ENCODE measurements at regions not wholly inside any gene's neighbourhood (a gene's known extent, or its start where the extent isn't known, plus 50 kb on each side); places are given as distances from the start of the nearest gene placed in this dataset.

DNA sequence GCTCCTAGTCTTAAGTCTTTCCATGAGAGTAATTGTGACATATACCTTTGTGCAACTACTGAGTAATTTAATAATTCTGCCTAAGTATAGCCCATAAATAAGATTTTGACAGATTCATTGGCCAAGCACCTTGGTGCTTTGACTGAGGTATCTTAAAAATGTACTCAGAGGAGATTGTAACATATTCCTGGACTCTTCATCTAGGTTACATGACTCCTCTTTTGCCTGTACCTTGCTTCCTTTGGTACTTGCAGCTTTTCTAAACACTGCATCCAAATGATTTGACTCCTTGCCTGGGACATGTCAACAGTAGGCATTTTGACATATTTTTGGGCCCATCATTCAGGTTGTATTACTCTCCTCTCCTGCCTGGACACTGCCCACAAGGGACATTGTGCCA is 1125.0 kb upstream of the AMELY start:
- no peaks in the 10 kb centered on the region for H3K9me3 ChIP-seq (ENCODE audit: control insufficient read depth, insufficient read depth, low read length)
- no peak for DNase-seq (ENCODE audit: low read depth, low spot score)
- H3K27ac ChIP-seq (ENCODE audit: low read depth, low read length), result no peak overlapping the region
- CTCF ChIA-PET, result no interaction called here
- no peak overlapping the region for H3K4me3 ChIP-seq (ENCODE audit: low read depth, low read length)
- POLR2A ChIA-PET, result no interaction called here
- TF ChIP-seq, protein P1, sequence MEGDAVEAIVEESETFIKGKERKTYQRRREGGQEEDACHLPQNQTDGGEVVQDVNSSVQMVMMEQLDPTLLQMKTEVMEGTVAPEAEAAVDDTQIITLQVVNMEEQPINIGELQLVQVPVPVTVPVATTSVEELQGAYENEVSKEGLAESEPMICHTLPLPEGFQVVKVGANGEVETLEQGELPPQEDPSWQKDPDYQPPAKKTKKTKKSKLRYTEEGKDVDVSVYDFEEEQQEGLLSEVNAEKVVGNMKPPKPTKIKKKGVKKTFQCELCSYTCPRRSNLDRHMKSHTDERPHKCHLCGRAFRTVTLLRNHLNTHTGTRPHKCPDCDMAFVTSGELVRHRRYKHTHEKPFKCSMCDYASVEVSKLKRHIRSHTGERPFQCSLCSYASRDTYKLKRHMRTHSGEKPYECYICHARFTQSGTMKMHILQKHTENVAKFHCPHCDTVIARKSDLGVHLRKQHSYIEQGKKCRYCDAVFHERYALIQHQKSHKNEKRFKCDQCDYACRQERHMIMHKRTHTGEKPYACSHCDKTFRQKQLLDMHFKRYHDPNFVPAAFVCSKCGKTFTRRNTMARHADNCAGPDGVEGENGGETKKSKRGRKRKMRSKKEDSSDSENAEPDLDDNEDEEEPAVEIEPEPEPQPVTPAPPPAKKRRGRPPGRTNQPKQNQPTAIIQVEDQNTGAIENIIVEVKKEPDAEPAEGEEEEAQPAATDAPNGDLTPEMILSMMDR (IDR thresholded peaks at IDR 0.05; ENCODE audit: low read depth, low read length), result no peak
- H3K27me3 ChIP-seq (ENCODE audit: control insufficient read depth, insufficient read depth, low read length), result no peaks in the 10 kb centered on the region

- ChIA-PET POLR2A (no interaction called here), CTCF (no interaction called here)
- Histone ChIP-seq H3K9me3 (ENCODE audit: control insufficient read depth, insufficient read depth, low read length) (no peaks in the 10 kb centered on the region), H3K4me3 (ENCODE audit: low read depth, low read length) (no peak overlapping the region), H3K27me3 (ENCODE audit: control insufficient read depth, insufficient read depth, low read length) (no peaks in the 10 kb centered on the region), H3K27ac (ENCODE audit: low read depth, low read length) (no peak overlapping the region)
- no peak for DNase-seq (ENCODE audit: low read depth, low spot score)
- TF ChIP-seq, protein P1 (IDR thresholded peaks at IDR 0.05; ENCODE audit: low read depth, low read length), result no peak
Observed at GRCh38 chrY:8035653-8036052, 1124.1 kb upstream of the AMELY start.

GRCh38 chrY:8034673-8035072 is 1123.1 kb upstream of the AMELY start:
- no peak overlapping the region for H3K27ac ChIP-seq (ENCODE audit: low read depth, low read length)
- H3K9me3 ChIP-seq (ENCODE audit: control insufficient read depth, insufficient read depth, low read length), result no peaks in the 10 kb centered on the region
- POLR2A ChIA-PET, result no interaction called here
- CTCF ChIA-PET, result no interaction called here
- no peak overlapping the region for H3K4me3 ChIP-seq (ENCODE audit: low read depth, low read length)
- no peak for DNase-seq (ENCODE audit: low read depth, low spot score)
- TF ChIP-seq, protein P1 (IDR thresholded peaks at IDR 0.05; ENCODE audit: low read depth, low read length), result no peak
- H3K27me3 ChIP-seq (ENCODE audit: control insufficient read depth, insufficient read depth, low read length), result no peaks in the 10 kb centered on the region

GRCh38 chrY:8033200-8033599 is 1121.6 kb upstream of the AMELY start:
- ChIA-PET POLR2A (no interaction called here), CTCF (no interaction called here)
- DNase-seq (ENCODE audit: low read depth, low spot score), result no peak
- no peaks in the 10 kb centered on the region for H3K9me3 ChIP-seq (ENCODE audit: control insufficient read depth, insufficient read depth, low read length)
- H3K27ac ChIP-seq (ENCODE audit: low read depth, low read length), result no peak overlapping the region
- no peak overlapping the region for H3K4me3 ChIP-seq (ENCODE audit: low read depth, low read length)
- TF ChIP-seq, protein P1 (IDR thresholded peaks at IDR 0.05; ENCODE audit: low read depth, low read length), result no peak
- no peaks in the 10 kb centered on the region for H3K27me3 ChIP-seq (ENCODE audit: control insufficient read depth, insufficient read depth, low read length)

GRCh38 chrY:8020540-8020939 is 1109.0 kb upstream of the AMELY start:
- ChIA-PET CTCF (no interaction called here), POLR2A (no interaction called here)
- DNase-seq (ENCODE audit: low read depth, low spot score), result no peak
- TF ChIP-seq, protein P1 (IDR thresholded peaks at IDR 0.05; ENCODE audit: low read depth, low read length), result no peak
- Histone ChIP-seq H3K9me3 (ENCODE audit: control insufficient read depth, insufficient read depth, low read length) (no peaks in the 10 kb centered on the region), H3K27me3 (ENCODE audit: control insufficient read depth, insufficient read depth, low read length) (no peaks in the 10 kb centered on the region), H3K27ac (ENCODE audit: low read depth, low read length) (no peak overlapping the region), H3K4me3 (ENCODE audit: low read depth, low read length) (no peak overlapping the region)

All from AG04450 (cell line).